ENCODE measurements at regions not wholly inside any gene's neighbourhood (a gene's known extent, or its start where the extent isn't known, plus 50 kb on each side); places are given as distances from the start of the nearest gene placed in this dataset.

GRCh38 chr3:166721466-166721865 lies 658.6 kb downstream of the ZBBX start:
- TF ChIP-seq EZH2 (IDR thresholded peaks at IDR 0.05; ENCODE audit: insufficient read depth, poor library complexity, severe bottlenecking): no peak
- no peak for TF ChIP-seq EZH2phosphoT487 (IDR thresholded peaks at IDR 0.05; ENCODE audit: insufficient read depth, low read depth)
